HepG2 (cell line): ENCODE measurements at regions not wholly inside any gene's neighbourhood (a gene's known extent, or its start where the extent isn't known, plus 50 kb on each side); places are given as distances from the start of the nearest gene placed in this dataset.

ENCODE experiments used
- CTCF ChIP-seq: sonication (generic); formaldehyde crosslinking; IDR thresholded peaks from 2 replicates; pipeline ENCODE4 v1.5.0; 2020; ENCODE audit warnings: mild to moderate bottlenecking, missing genetic modification reagents, moderate library complexity
- FOSL2 ChIP-seq: sonication (generic); formaldehyde crosslinking; IDR thresholded peaks from 2 replicates; pipeline ENCODE4 v1.4.0; 2020; ENCODE audit warnings: missing genetic modification reagents
- HOXA7 ChIP-seq: sonication (generic); formaldehyde crosslinking; IDR thresholded peaks from 2 replicates; pipeline ENCODE4 v1.8.1; 2022; ENCODE audit warnings: mild to moderate bottlenecking, missing genetic modification reagents, moderate library complexity
- POLR2A ChIP-seq, 2 experiments: IDR thresholded peaks; 2 replicates each; pipeline ENCODE4 v1.6.1; 2011; ENCODE audit warnings: low read depth in 2 of 2, low read length in 2 of 2, mild to moderate bottlenecking in 1 of 2, moderate library complexity in 1 of 2; ENCODE audit not compliant: insufficient read depth in 1 of 2
- SMARCC2 ChIP-seq: fragments of 450-650 bp; IDR thresholded peaks from 2 replicates; pipeline ENCODE4 v1.6.1; 2017; ENCODE audit warnings: antibody characterized with exemption, mild to moderate bottlenecking
- TAF1 ChIP-seq: sonication (generic); formaldehyde crosslinking; IDR thresholded peaks from 2 replicates; pipeline ENCODE4 v1.4.0; 2020; ENCODE audit warnings: missing genetic modification reagents
- ZNF142 ChIP-seq: sonication (generic); formaldehyde crosslinking; IDR thresholded peaks from 2 replicates; pipeline ENCODE4 v1.4.0; 2020; ENCODE audit warnings: missing genetic modification reagents
- ZNF225 ChIP-seq: sonication (generic); formaldehyde crosslinking; IDR thresholded peaks from 2 replicates; pipeline ENCODE4 v1.4.0; 2020; ENCODE audit warnings: mild to moderate bottlenecking, missing genetic modification reagents
- ZZZ3 ChIP-seq: sonication (generic); formaldehyde crosslinking; IDR thresholded peaks from 2 replicates; pipeline ENCODE4 v1.4.0; 2020; ENCODE audit warnings: missing genetic modification reagents, mild to moderate bottlenecking, borderline replicate concordance
- TF ChIP-seq, protein P1 (sequence below): sonication (generic); formaldehyde crosslinking; IDR thresholded peaks from 2 replicates; pipeline ENCODE4 v1.4.0; 2020; ENCODE audit warnings: missing genetic modification reagents

DNA sequence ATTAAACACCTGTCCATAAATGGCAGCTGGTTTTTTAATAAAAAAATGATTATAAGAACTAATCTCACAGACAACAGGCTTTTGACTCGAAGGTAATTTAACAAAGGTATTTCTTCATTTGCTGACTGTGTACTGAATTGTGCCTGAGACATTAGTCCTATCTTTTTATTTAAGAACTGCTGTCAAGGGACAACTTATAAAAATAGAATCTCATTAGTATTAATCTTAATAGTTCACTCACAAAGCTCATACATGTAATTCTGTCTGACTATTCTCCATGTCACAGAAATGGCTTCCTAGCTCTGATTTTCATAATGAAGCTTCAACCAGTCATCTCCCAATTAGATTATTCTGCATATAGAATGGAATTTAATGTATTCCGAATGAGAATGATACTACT lies 276.9 kb upstream of the PDZRN3 start:
- TF ChIP-seq CTCF (no peak), TAF1 (CRISPR knock-in tag) (no peak), ZNF142 (CRISPR knock-in tag) (no peak), POLR2A (IDR thresholded peaks at IDR 0.05; ENCODE audit: insufficient read depth in 1 of 2, low read depth in 2 of 2, low read length in 2 of 2) (no peak), ZZZ3 (no peak), ZNF225 (CRISPR knock-in tag) (no peak), SMARCC2 (no peak), HOXA7 (CRISPR knock-in tag) (no peak), FOSL2 (no peak)
- TF ChIP-seq, protein P1, sequence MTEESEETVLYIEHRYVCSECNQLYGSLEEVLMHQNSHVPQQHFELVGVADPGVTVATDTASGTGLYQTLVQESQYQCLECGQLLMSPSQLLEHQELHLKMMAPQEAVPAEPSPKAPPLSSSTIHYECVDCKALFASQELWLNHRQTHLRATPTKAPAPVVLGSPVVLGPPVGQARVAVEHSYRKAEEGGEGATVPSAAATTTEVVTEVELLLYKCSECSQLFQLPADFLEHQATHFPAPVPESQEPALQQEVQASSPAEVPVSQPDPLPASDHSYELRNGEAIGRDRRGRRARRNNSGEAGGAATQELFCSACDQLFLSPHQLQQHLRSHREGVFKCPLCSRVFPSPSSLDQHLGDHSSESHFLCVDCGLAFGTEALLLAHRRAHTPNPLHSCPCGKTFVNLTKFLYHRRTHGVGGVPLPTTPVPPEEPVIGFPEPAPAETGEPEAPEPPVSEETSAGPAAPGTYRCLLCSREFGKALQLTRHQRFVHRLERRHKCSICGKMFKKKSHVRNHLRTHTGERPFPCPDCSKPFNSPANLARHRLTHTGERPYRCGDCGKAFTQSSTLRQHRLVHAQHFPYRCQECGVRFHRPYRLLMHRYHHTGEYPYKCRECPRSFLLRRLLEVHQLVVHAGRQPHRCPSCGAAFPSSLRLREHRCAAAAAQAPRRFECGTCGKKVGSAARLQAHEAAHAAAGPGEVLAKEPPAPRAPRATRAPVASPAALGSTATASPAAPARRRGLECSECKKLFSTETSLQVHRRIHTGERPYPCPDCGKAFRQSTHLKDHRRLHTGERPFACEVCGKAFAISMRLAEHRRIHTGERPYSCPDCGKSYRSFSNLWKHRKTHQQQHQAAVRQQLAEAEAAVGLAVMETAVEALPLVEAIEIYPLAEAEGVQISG (CRISPR knock-in tag): no peak
